Epithelial cell of esophagus (primary cell): ENCODE measurements at regions not wholly inside any gene's neighbourhood (a gene's known extent, or its start where the extent isn't known, plus 50 kb on each side); places are given as distances from the start of the nearest gene placed in this dataset.
"Not testable (repeated sequence)": the region's sequence is repeated elsewhere in the genome, so short reads cannot be mapped to it uniquely, and the experiment has no call there.

ENCODE experiments used
- DNase-seq: peaks from one replicate; pipeline ENCODE4 v3.0.0; 2010; ENCODE audit warnings: low read depth
- H3K4me3 ChIP-seq: 2 replicates; pipeline ENCODE4 v1.5.1; 2011; ENCODE audit warnings: mild to moderate bottlenecking, low read length, control low read depth
- TF ChIP-seq, protein P1 (sequence below): IDR thresholded peaks from 2 replicates; pipeline ENCODE4 v1.5.1; 2011; ENCODE audit warnings: low read depth, mild to moderate bottlenecking, low read length, control low read depth, inconsistent platforms; ENCODE audit not compliant: insufficient read depth; ENCODE audit errors: missing control alignments

DNA sequence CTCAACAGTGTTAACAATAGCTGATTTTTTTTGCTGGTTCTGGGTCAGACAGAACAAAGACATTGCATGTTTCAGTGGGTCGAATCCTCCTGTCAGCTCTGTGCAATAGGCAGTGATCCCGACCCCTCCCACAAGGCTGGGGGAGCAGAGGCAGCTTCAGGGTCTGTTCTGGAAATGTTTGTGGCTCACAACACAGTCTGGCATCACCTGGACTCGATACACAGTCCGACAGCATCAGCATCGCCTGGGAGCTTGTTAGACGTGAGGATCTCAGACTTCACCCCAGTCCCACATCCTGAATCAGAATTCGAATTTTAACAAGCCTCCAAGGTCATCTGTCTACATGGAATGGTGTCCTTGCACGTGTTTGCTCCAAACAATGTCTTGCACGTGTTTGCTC is 384.7 kb downstream of the IRX2 start:
- DNase-seq = no peak
- H3K4me3 ChIP-seq = no peak overlapping the region
- TF ChIP-seq, protein P1, sequence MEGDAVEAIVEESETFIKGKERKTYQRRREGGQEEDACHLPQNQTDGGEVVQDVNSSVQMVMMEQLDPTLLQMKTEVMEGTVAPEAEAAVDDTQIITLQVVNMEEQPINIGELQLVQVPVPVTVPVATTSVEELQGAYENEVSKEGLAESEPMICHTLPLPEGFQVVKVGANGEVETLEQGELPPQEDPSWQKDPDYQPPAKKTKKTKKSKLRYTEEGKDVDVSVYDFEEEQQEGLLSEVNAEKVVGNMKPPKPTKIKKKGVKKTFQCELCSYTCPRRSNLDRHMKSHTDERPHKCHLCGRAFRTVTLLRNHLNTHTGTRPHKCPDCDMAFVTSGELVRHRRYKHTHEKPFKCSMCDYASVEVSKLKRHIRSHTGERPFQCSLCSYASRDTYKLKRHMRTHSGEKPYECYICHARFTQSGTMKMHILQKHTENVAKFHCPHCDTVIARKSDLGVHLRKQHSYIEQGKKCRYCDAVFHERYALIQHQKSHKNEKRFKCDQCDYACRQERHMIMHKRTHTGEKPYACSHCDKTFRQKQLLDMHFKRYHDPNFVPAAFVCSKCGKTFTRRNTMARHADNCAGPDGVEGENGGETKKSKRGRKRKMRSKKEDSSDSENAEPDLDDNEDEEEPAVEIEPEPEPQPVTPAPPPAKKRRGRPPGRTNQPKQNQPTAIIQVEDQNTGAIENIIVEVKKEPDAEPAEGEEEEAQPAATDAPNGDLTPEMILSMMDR = no peak

DNA sequence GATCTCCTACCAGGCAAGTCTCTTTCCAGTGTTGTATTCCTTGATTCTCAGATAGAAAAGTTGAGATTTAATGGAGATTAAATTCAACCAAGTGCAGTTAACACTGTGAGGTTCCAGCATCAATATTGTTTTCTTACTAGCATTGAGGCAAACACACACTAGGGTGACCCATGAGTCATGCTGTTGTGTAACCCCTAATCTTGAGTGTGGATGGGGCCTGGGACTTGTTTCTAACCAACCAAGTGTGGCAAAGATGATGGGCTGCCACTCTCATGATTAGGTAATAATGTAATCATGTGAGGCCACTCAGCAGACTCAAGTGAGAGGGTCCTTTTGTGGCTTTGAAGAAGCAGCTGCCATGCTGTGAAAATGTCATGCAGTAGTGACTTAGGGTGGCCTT is 394.2 kb downstream of the IRX2 start:
- H3K4me3 ChIP-seq = no peak overlapping the region
- TF ChIP-seq, protein P1 = no peak

DNA sequence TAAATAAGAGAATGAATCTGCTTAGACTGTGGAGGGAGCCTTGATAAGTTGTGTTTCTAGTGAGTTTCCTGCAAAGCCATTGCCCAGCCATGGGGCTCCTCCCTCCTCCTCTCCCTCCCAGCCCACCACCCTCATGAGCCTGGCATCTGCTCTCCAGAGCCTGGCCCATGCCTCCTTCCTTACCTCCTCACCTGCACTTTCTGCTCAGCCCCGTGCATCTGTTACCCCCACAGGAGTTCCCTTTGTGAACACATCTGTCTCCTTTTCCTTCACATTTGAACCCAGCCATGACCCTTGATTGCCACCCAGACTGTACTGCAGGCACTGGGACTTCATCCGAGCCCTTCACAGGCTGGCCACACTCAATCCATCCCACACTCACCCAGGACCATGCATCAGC is 395.6 kb downstream of the IRX2 start:
- H3K4me3 ChIP-seq = no peak overlapping the region
- TF ChIP-seq, protein P1 = no peak
- no peak for DNase-seq

More for the DNA sequence above, 394.2 kb downstream of the IRX2 start:
- DNase-seq = no peak

DNA sequence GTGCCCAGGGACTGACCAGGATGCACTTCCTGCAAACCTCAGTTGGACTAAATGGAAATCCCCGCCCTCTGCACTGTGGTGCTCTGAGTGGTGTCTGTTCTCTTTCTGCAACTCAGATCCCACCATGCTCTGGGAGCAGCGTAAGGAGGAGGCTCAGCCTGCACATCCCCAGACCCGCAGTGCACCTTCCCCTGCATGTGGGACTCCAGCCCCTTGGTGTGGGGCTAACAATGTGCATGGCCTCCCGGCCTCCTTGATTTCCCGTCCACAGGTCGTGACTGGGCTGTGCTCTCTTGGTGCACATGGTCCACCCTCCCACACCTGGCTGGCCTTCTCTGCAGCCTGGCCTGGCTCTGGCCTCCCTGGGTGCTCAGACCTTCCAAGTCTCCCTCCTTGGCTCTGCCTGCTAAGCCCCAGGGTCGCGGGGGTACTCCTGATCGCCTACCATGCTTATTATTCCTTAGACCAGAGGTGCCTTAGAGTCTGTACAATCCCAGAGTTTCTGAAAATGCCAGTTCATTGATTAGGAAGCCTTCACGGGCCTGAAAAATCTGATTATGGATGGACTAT is 397.5 kb downstream of the IRX2 start:
- DNase-seq = no peak
- H3K4me3 ChIP-seq = no peak overlapping the region
- TF ChIP-seq, protein P1 = no peak

DNA sequence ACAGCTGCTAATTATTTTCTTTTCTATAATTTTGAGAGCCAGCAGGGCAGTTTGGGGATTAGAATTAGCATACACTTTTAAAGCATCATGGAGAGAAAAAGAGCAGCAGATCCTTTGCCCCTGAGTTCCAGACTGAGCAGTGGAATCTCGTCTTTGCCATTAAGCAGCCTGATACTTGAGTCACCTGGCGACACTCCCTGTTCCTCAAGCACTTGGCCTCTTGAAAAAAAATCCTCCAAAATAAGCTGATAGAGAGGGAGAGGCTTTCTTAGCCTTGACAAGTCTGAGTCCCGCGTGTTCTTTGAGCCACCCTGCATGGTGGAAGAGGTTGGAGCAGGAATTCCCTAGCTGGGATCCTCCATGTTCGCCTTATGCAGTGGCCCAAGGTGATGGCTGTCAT is 398.3 kb downstream of the IRX2 start:
- TF ChIP-seq, protein P1 = no peak
- no peak overlapping the region for H3K4me3 ChIP-seq
- DNase-seq = no peak

DNA sequence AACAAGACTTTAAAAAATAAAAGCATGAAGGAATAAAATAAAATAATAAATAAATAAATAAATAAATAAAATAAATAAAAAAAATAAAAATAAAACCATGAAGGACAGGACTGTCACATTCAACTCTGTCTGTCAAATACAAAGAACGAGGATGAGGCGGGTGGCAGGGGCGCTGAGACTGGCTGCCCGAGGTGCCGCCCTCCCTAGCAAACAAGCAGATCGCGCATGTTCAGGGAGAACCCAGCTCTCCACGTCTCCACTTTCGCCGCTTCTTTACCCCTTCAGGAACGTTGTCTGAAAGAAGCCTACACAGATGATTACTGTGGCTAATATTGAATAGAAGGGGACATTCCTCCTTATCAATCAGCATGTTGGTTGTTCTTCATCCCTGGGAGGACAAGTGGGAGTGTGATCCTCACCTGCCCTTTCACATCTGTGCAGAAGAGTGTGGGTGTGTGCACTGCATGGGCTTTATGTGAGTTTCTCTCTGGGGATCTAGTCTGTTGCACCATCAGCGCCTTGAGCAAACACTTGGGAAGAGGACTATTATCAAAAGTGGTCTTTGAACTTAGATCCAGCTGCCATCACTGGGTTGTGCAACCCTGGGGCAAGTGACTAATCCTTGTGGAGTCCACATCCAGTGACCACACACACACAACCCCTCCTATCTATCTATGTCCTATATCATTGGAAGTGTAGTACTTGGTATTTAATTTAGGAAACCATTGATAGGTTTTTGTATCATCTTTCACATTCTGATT is 399.2 kb downstream of the IRX2 start:
- DNase-seq = no peak
- no peak overlapping the region for H3K4me3 ChIP-seq

DNA sequence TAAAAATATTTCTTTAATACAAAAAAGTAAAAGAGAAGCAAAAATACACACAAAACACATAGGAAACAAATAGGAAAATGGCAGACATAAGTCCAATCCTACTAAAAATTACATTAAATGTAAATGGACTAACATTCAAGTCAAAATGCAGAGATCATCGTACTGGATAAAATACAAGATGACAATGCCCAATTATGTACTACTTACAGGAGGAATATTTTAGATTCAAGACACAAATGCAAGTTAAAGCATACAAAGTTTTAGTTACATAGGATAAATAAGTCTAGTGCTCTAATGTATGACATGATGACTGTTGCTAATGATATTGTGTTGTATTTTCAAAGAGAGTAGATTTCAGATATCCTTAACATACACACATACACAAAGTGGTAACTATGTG is 401.7 kb downstream of the IRX2 start:
- DNase-seq, H3K4me3 ChIP-seq: not testable (repeated sequence)

More for the DNA sequence above, 399.2 kb downstream of the IRX2 start:
- TF ChIP-seq, protein P1 = no peak
